Esophagus squamous epithelium (tissue), 5 donors: ENCODE measurements at regions not wholly inside any gene's neighbourhood (a gene's known extent, or its start where the extent isn't known, plus 50 kb on each side); places are given as distances from the start of the nearest gene placed in this dataset.

Source experiments
- DNase-seq: peaks from one replicate; lab custom pipeline; 2025; lab: John Stamatoyannopoulos, UW
- H3K27ac ChIP-seq, 4 donors: fragments of 200-600 bp; sonication (generic); one replicate each; pipeline ENCODE4 v1.5.1; 2016 to 2019; ENCODE audit warnings: mild to moderate bottlenecking in 1 of 4
- H3K27me3 ChIP-seq, 4 donors: fragments of 200-600 bp; sonication (generic); 1 replicate in 3 of 4; 2 replicates in 1 of 4; pipeline versions ENCODE4 v1.5.1 to v1.6.0; 2017 to 2021; ENCODE audit warnings: antibody characterized with exemption in 1 of 4
- H3K36me3 ChIP-seq, 3 donors: fragments of 200-600 bp; sonication (generic); one replicate each; pipeline ENCODE4 v1.5.1; 2016 to 2019
- H3K4me1 ChIP-seq, 3 donors: fragments of 200-600 bp; sonication (generic); one replicate each; pipeline ENCODE4 v1.5.1; 2017 to 2019
- H3K4me3 ChIP-seq, 4 donors: fragments of 200-600 bp; sonication (generic); 1 replicate in 3 of 4; 2 replicates in 1 of 4; pipeline ENCODE4 v1.5.1; 2016 to 2019; ENCODE audit warnings: mild to moderate bottlenecking in 2 of 4, moderate library complexity in 1 of 4
- H3K9me3 ChIP-seq, 3 donors: fragments of 200-600 bp; sonication (generic); one replicate each; pipeline ENCODE4 v1.5.1; 2016 to 2019
- CTCF ChIP-seq, 6 experiments: fragments of 450-650 bp in 4 of 6; fragments of 200-600 bp in 2 of 6; sonication (generic) in 2 of 6; IDR thresholded peaks; one replicate each; pipeline ENCODE4 v1.5.1; 2016 to 2019; ENCODE audit warnings: antibody characterized with exemption in 6 of 6, mild to moderate bottlenecking in 4 of 6, moderate library complexity in 4 of 6
- POLR2A ChIP-seq, 4 donors: fragments of 450-650 bp; IDR thresholded peaks; one replicate each; pipeline ENCODE4 v1.6.1; 2017; ENCODE audit warnings: antibody characterized with exemption in 4 of 4, mild to moderate bottlenecking in 4 of 4, moderate library complexity in 3 of 4
- WGBS, 2 donors: methylation state at CpG; one replicate each; pipeline ENCODE4 v1.1.5; 2018; 5-methylcytosine and 5-hydroxymethylcytosine counted together
- intact Hi-C: fragments of 100-400 bp; cut with DNase I; formaldehyde crosslinking; loops from one replicate; pipeline ENCODE4 v1.15.0; 2022
- donor health status: DM: yes; HTN: yes; CAD: no.

- 58 to 67% methylated on average over 3 of the region's 3 CpGs for WGBS, 2 donors
- H3K27me3 ChIP-seq: no peaks in the 10 kb centered on the region
- intact Hi-C loops: no loop called here
- no peak for DNase-seq
- H3K27ac ChIP-seq: no peak overlapping the region
- H3K36me3 ChIP-seq: no peaks in the 10 kb centered on the region
- H3K4me1 ChIP-seq: no peaks in the 10 kb centered on the region
- no peak overlapping the region for H3K4me3 ChIP-seq
- no peak for TF ChIP-seq CTCF (IDR thresholded peaks at IDR 0.05)
- H3K9me3 ChIP-seq: no peaks in the 10 kb centered on the region
Observed at GRCh38 chr4:115607311-115607710, 493.9 kb upstream of the NDST4 start.

DNA sequence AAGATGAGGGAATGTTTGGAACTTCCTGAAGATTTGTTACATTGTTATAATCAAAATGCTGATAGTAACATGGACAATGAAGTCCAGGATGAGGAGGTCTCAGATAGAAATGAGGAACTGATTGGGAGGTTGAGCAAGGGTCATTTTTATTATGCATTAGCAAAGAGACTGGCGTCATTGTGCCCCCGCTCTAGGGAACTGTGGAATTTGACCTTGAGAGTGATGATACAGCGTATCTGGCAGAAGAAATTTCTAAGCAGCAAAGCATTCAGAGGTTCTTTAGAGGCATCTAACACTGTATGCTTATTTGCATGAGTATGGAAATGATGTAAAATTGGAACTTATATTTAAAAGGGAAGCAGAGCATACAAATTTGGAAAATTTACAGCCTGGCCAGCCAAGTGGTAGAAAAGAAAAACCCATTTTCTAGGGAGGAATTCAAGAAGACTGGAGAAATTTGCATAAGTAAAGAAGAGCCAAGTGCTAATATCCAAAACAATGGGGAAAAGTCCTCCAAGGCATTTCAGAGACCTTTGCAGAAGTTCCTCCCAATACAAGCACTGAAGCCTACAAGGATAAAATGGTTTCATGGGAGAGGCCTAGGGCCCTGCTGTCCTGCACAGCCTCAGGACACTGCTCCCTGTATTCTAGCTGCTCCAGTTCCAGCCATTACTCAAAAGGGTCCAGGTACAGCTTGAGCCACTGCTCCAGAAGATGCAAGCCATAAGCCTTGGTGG lies 483.0 kb upstream of the NDST4 start:
- peaks cover 0 to 9% (median 0%) of the 10 kb centered on the region in 3 donors for H3K9me3 ChIP-seq
- H3K36me3 ChIP-seq: no peaks in the 10 kb centered on the region
- TF ChIP-seq CTCF (IDR thresholded peaks at IDR 0.05) (no peak), POLR2A (IDR thresholded peaks at IDR 0.05) (no peak)
- 60 to 76% methylated on average over 3 of the region's 3 CpGs for WGBS, 2 donors
- no peak overlapping the region for H3K4me3 ChIP-seq
- no peaks in the 10 kb centered on the region for H3K4me1 ChIP-seq
- no peak overlapping the region for H3K27ac ChIP-seq
- intact Hi-C loops: no loop called here
- DNase-seq: no peak
- no peaks in the 10 kb centered on the region for H3K27me3 ChIP-seq

GRCh38 chr4:115580901-115581300 lies 467.5 kb upstream of the NDST4 start:
- H3K27me3 ChIP-seq: no peaks in the 10 kb centered on the region
- no peak overlapping the region for H3K4me3 ChIP-seq
- no peak for TF ChIP-seq POLR2A (IDR thresholded peaks at IDR 0.05)
- TF ChIP-seq CTCF (IDR thresholded peaks at IDR 0.05): no peak
- no peak for DNase-seq
- H3K9me3 ChIP-seq: no peaks in the 10 kb centered on the region
- no peak overlapping the region for H3K27ac ChIP-seq
- intact Hi-C loops: no loop called here
- no peaks in the 10 kb centered on the region for H3K4me1 ChIP-seq
- no peaks in the 10 kb centered on the region for H3K36me3 ChIP-seq

DNA sequence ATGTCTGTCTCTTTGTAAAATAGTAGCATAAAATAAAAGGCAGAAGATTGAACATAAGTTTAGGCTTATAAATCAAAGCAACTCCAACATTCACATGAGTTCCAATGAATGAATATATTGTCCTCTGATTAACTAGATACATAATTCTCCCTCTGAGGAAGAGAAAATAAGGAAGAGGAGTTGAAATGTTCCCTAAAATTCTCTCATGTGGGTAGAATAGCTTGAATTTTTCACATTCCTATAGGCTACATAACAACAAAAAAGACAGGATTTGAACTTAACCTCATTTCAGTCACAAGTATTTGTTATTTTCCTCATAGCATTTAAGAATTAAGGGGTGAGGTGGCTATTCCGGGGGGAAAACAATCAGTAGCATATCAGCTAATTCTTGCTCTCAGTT lies 462.4 kb upstream of the NDST4 start:
- TF ChIP-seq POLR2A (IDR thresholded peaks at IDR 0.05): no peak
- TF ChIP-seq CTCF (IDR thresholded peaks at IDR 0.05): no peak
- DNase-seq: no peak
- WGBS, 2 donors: 33 to 53% methylated on average over 1 of the region's 1 CpG
- Histone ChIP-seq H3K4me1 (no peaks in the 10 kb centered on the region), H3K27me3 (no peaks in the 10 kb centered on the region), H3K27ac (no peak overlapping the region), H3K4me3 (no peak overlapping the region), H3K9me3 (no peaks in the 10 kb centered on the region), H3K36me3 (no peaks in the 10 kb centered on the region)
- intact Hi-C loops: no loop called here

- WGBS, 2 donors: 6 to 12% methylated on average over 2 of the region's 2 CpGs
- Histone ChIP-seq H3K27me3 (no peaks in the 10 kb centered on the region), H3K9me3 (no peaks in the 10 kb centered on the region), H3K36me3 (no peaks in the 10 kb centered on the region), H3K4me1 (no peaks in the 10 kb centered on the region), H3K4me3 (no peak overlapping the region), H3K27ac (no peak overlapping the region)
- no peak for DNase-seq
- intact Hi-C loops: no loop called here
- no peak for TF ChIP-seq POLR2A (IDR thresholded peaks at IDR 0.05)
Observed at GRCh38 chr4:115562506-115562905, 449.1 kb upstream of the NDST4 start.

- WGBS, 2 donors: 65 to 69% methylated on average over 2 of the region's 2 CpGs
- no peaks in the 10 kb centered on the region for H3K4me1 ChIP-seq
Observed at GRCh38 chr4:115548123-115548522, 434.7 kb upstream of the NDST4 start.

More at GRCh38 chr4:115548123-115548522, 434.7 kb upstream of the NDST4 start:
- intact Hi-C loops: no loop called here
- Histone ChIP-seq H3K36me3 (no peaks in the 10 kb centered on the region), H3K27me3 (no peaks in the 10 kb centered on the region), H3K9me3 (no peaks in the 10 kb centered on the region), H3K27ac (no peak overlapping the region), H3K4me3 (no peak overlapping the region)
- DNase-seq: no peak
- no peak for TF ChIP-seq CTCF (IDR thresholded peaks at IDR 0.05)
- TF ChIP-seq POLR2A (IDR thresholded peaks at IDR 0.05): no peak
